HG03521 (cell line): ENCODE measurements at regions not wholly inside any gene's neighbourhood (a gene's known extent, or its start where the extent isn't known, plus 50 kb on each side); places are given as distances from the start of the nearest gene placed in this dataset.

Experiments used
- ATAC-seq: cut with Tn5 transposase; IDR thresholded peaks from one replicate; pipeline ENCODE4 v1.9.1; 2021; ENCODE audit warnings: mild to moderate bottlenecking, moderate library complexity; ENCODE audit not compliant: unreplicated experiment

- ATAC-seq, result no peak
Observed at GRCh38 chr9:107727086-107727780, 237.7 kb upstream of the KLF4 start.

- ATAC-seq, result no peak
Observed at GRCh38 chr9:107723015-107723414, 233.4 kb upstream of the KLF4 start.

- no peak for ATAC-seq
Observed at GRCh38 chr9:107721705-107722245, 232.2 kb upstream of the KLF4 start.

- no peak for ATAC-seq
Observed at GRCh38 chr9:107720501-107720900, 230.9 kb upstream of the KLF4 start.

GRCh38 chr9:107717529-107718314 lies 228.2 kb upstream of the KLF4 start:
- no peak for ATAC-seq

GRCh38 chr9:107715740-107716139 lies 226.2 kb upstream of the KLF4 start:
- ATAC-seq, result no peak

GRCh38 chr9:107713470-107713869 lies 223.9 kb upstream of the KLF4 start:
- ATAC-seq, result no peak

GRCh38 chr9:107712390-107712789 lies 222.8 kb upstream of the KLF4 start:
- ATAC-seq, result no peak

- no peak for ATAC-seq
Observed at GRCh38 chr9:107711542-107711941, 222.0 kb upstream of the KLF4 start.

- ATAC-seq, result no peak
Observed at GRCh38 chr9:107710953-107711352, 221.4 kb upstream of the KLF4 start.

- ATAC-seq, result no peak
Observed at GRCh38 chr9:107710546-107710945, 221.0 kb upstream of the KLF4 start.

GRCh38 chr9:107708791-107709190 lies 219.2 kb upstream of the KLF4 start:
- no peak for ATAC-seq

- ATAC-seq, result no peak
Observed at GRCh38 chr9:107707915-107708441, 218.4 kb upstream of the KLF4 start.

GRCh38 chr9:107707428-107707837 lies 217.9 kb upstream of the KLF4 start:
- ATAC-seq, result no peak

GRCh38 chr9:107706701-107707427 lies 217.3 kb upstream of the KLF4 start:
- ATAC-seq, result no peak

- no peak for ATAC-seq
Observed at GRCh38 chr9:107705521-107705920, 216.0 kb upstream of the KLF4 start.

GRCh38 chr9:107704774-107705173 lies 215.2 kb upstream of the KLF4 start:
- no peak for ATAC-seq

GRCh38 chr9:107703651-107704050 lies 214.1 kb upstream of the KLF4 start:
- ATAC-seq, result no peak

GRCh38 chr9:107700847-107701246 lies 211.3 kb upstream of the KLF4 start:
- ATAC-seq, result no peak

GRCh38 chr9:107699231-107699630 lies 209.7 kb upstream of the KLF4 start:
- no peak for ATAC-seq

- ATAC-seq, result no peak
Observed at GRCh38 chr9:107698779-107699178, 209.2 kb upstream of the KLF4 start.
